Caco-2 (cell line): ENCODE measurements at regions not wholly inside any gene's neighbourhood (a gene's known extent, or its start where the extent isn't known, plus 50 kb on each side); places are given as distances from the start of the nearest gene placed in this dataset.

ENCODE experiments used
- BruUV-seq: library from RNA; stranded (reverse); fragments of 400-500 nt; replicated peaks from 2 replicates; lab custom pipeline; 2021; lab: Mats Ljungman, UMichigan
- CTCF ChIA-PET: fragments of 300-600 bp; sonication (Branson Sonifier 250); formaldehyde crosslinking; loops from one replicate; lab custom pipeline; 2022; ENCODE audit warnings: antibody characterized with exemption; lab: Charles Lee
- POLR2A ChIA-PET: fragments of 300-600 bp; sonication (Branson Sonifier 250); formaldehyde crosslinking; loops from one replicate; lab custom pipeline; 2022; ENCODE audit warnings: antibody characterized with exemption; lab: Charles Lee
- DNase-seq, 2 experiments: peaks; one replicate each; pipeline versions ENCODE4 v3.0.0 to v3.0.0-alpha.2; 2020 to 2022
- H3K27me3 ChIP-seq: replicated peaks from 2 replicates; pipeline ENCODE4 v1.6.0; 2011; ENCODE audit warnings: low read length; ENCODE audit not compliant: control insufficient read depth, insufficient read depth
- H3K36me3 ChIP-seq: 2 replicates; pipeline ENCODE4 v1.5.1; 2011; ENCODE audit warnings: low read length; ENCODE audit not compliant: control insufficient read depth, insufficient read depth
- H3K4me1 ChIP-seq: fragments of 250-450 bp; sonication (Bioruptor Pico); 2 replicates; pipeline ENCODE4 v1.5.1; 2020; ENCODE audit warnings: mild to moderate bottlenecking
- H3K4me3 ChIP-seq: 2 replicates; pipeline ENCODE4 v1.5.1; 2011; ENCODE audit warnings: low read depth, mild to moderate bottlenecking, control low read depth, low read length
- H3K9me3 ChIP-seq: fragments of 250-450 bp; sonication (Bioruptor Pico); 2 replicates; pipeline ENCODE4 v1.5.1; 2020; ENCODE audit warnings: mild to moderate bottlenecking, moderate library complexity
- H3K27ac Mint-ChIP-seq: one replicate; pipeline ENCODE4 v1.8.0; 2022; ENCODE audit warnings: mixed read lengths; ENCODE audit not compliant: unreplicated experiment
- H3K27me3 Mint-ChIP-seq: one replicate; pipeline ENCODE4 v1.8.0; 2022; ENCODE audit warnings: mixed read lengths; ENCODE audit not compliant: insufficient read depth, unreplicated experiment
- H3K36me3 Mint-ChIP-seq: one replicate; pipeline ENCODE4 v1.8.0; 2022; ENCODE audit warnings: mild to moderate bottlenecking, mixed read lengths; ENCODE audit not compliant: insufficient read depth, unreplicated experiment
- H3K4me1 Mint-ChIP-seq: one replicate; pipeline ENCODE4 v1.8.0; 2022; ENCODE audit warnings: low read depth, mixed read lengths; ENCODE audit not compliant: unreplicated experiment
- H3K4me3 Mint-ChIP-seq: one replicate; pipeline ENCODE4 v1.8.0; 2022; ENCODE audit warnings: mild to moderate bottlenecking, moderate library complexity, mixed read lengths; ENCODE audit not compliant: unreplicated experiment
- H3K9me3 Mint-ChIP-seq: one replicate; pipeline ENCODE4 v1.8.0; 2022; ENCODE audit warnings: mixed read lengths; ENCODE audit not compliant: unreplicated experiment
- CTCF ChIP-seq, 2 experiments: fragments of 200-600 bp in 1 of 2; IDR thresholded peaks; 1 replicate in 1 of 2; 2 replicates in 1 of 2; pipeline versions ENCODE4 v1.5.1 to v1.8.0; 2011 to 2022; ENCODE audit warnings: antibody characterized with exemption in 1 of 2, control low read depth in 1 of 2, inconsistent platforms in 1 of 2, low read depth in 1 of 2, low read length in 1 of 2, mild to moderate bottlenecking in 1 of 2, moderate library complexity in 1 of 2; ENCODE audit not compliant: insufficient read depth in 1 of 2, severe bottlenecking in 1 of 2, unreplicated experiment in 1 of 2
- intact Hi-C: fragments of 100-400 bp; cut with micrococcal nuclease; formaldehyde crosslinking; loops from one replicate; pipeline ENCODE4 v1.10.0; 2022; ENCODE audit not compliant: unreplicated experiment

DNA sequence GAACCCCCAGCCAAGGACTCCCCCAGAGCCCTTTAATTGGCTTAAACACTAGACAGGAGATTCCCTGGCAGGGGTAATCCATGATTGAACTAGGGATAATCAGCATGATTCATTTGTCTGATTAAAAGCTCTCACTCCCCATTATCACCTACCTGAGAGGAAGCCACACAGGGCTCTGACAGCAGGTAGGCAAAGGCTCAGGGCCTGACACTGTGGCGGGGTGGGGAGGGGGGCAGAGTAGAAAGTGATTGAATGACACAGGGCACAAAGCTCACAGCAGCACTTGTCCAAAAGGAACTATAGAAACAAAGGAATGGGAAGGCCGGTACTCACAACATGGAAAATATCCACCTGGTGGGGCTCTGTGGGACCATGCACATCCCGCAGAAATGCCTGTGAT, 231.6 kb downstream of the MAFB start:
- no peaks in the 10 kb centered on the region for H3K36me3 ChIP-seq
- Mint-ChIP-seq H3K27me3 (peaks cover 9% of the 10 kb centered on the region), H3K36me3 (no peaks in the 10 kb centered on the region), H3K4me1 (no peaks in the 10 kb centered on the region), H3K9me3 (no peaks in the 10 kb centered on the region), H3K27ac (no peak overlapping the region), H3K4me3 (no peak overlapping the region)
- no peak for TF ChIP-seq CTCF (IDR thresholded peaks at IDR 0.05; ENCODE audit: insufficient read depth in 1 of 2, low read depth in 1 of 2, low read length in 1 of 2, severe bottlenecking in 1 of 2, unreplicated experiment in 1 of 2)
- no peaks in the 10 kb centered on the region for H3K9me3 ChIP-seq
- no peak overlapping the region for H3K4me3 ChIP-seq
- no TSS peak for BruUV-seq
- no peaks in the 10 kb centered on the region for H3K4me1 ChIP-seq
- ChIA-PET CTCF (no interaction called here), POLR2A (no interaction called here)
- DNase-seq = no peak
- H3K27me3 ChIP-seq = no peaks in the 10 kb centered on the region
- intact Hi-C loops = no loop called here

DNA sequence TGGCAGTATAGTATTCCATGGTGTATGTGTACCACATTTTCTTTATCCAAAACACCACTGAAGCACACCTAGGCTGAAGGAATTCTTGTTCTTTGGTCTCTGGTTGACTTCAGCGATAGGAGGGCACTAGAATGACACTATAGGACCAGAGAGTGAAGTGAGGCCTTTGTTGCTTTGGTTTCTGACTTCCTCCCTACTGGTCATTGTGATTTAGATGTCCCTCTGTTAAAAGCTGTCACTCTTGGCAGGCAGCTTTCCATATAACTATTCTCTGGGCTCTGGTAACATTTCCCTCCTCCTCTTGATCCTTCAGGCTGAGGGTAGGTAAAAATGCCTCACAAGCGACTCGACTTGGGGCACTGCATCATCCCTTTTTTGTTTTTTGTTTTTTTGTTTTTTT, 236.3 kb downstream of the MAFB start:
- no peaks in the 10 kb centered on the region for H3K36me3 Mint-ChIP-seq
- intact Hi-C loops = no loop called here
- no peak overlapping the region for H3K4me3 Mint-ChIP-seq
- no peak for DNase-seq
- H3K9me3 Mint-ChIP-seq = no peaks in the 10 kb centered on the region
- Histone ChIP-seq H3K27me3 (no peaks in the 10 kb centered on the region), H3K9me3 (no peaks in the 10 kb centered on the region), H3K4me3 (no peak overlapping the region), H3K4me1 (no peaks in the 10 kb centered on the region), H3K36me3 (no peaks in the 10 kb centered on the region)
- TF ChIP-seq CTCF (IDR thresholded peaks at IDR 0.05; ENCODE audit: insufficient read depth in 1 of 2, low read depth in 1 of 2, low read length in 1 of 2, severe bottlenecking in 1 of 2, unreplicated experiment in 1 of 2) = no peak
- CTCF ChIA-PET = no interaction called here
- H3K27ac Mint-ChIP-seq = no peak overlapping the region
- BruUV-seq = no TSS peak
- H3K27me3 Mint-ChIP-seq = peaks cover 12% of the 10 kb centered on the region
- POLR2A ChIA-PET = no interaction called here
- H3K4me1 Mint-ChIP-seq = no peaks in the 10 kb centered on the region

GRCh38 chr20:40451552-40451951, 237.5 kb downstream of the MAFB start:
- Mint-ChIP-seq H3K27ac (no peak overlapping the region), H3K4me1 (no peaks in the 10 kb centered on the region), H3K4me3 (no peak overlapping the region), H3K9me3 (no peaks in the 10 kb centered on the region), H3K27me3 (peaks cover 12% of the 10 kb centered on the region), H3K36me3 (no peaks in the 10 kb centered on the region)
- BruUV-seq = no TSS peak
- intact Hi-C loops = no loop called here
- Histone ChIP-seq H3K9me3 (no peaks in the 10 kb centered on the region), H3K4me3 (no peak overlapping the region), H3K27me3 (no peaks in the 10 kb centered on the region; the same call in 1 of the 2 replicates), H3K4me1 (no peaks in the 10 kb centered on the region; the same call in 1 of the 2 replicates), H3K36me3 (no peaks in the 10 kb centered on the region)
- ChIA-PET POLR2A (interaction anchor here (0.8 kb wide), 1 partner anchor 194 kb away, joined by 4 read pairs; no protein-coding TSS in a partner anchor), CTCF (interaction anchor here (0.6 kb wide), 2 partner anchors 9 to 255 kb away, joined by 3 read pairs; no protein-coding TSS in a partner anchor)
- DNase-seq = no peak
- no peak for TF ChIP-seq CTCF (IDR thresholded peaks at IDR 0.05; ENCODE audit: insufficient read depth in 1 of 2, low read depth in 1 of 2, low read length in 1 of 2, severe bottlenecking in 1 of 2, unreplicated experiment in 1 of 2)
